BE2C (cell line): ENCODE measurements at regions not wholly inside any gene's neighbourhood (a gene's known extent, or its start where the extent isn't known, plus 50 kb on each side); places are given as distances from the start of the nearest gene placed in this dataset.
"Not testable (repeated sequence)": the region's sequence is repeated elsewhere in the genome, so short reads cannot be mapped to it uniquely, and the experiment has no call there.

Source experiments
- DNase-seq: peaks from one replicate; pipeline ENCODE4 v3.0.0-alpha.2; 2020
- H3K27me3 ChIP-seq: fragments of 250-450 bp; sonication (Bioruptor Pico); 2 replicates; pipeline ENCODE4 v1.5.1; 2020; ENCODE audit warnings: mild to moderate bottlenecking
- H3K36me3 ChIP-seq: fragments of 250-450 bp; sonication (Bioruptor Pico); 2 replicates; pipeline ENCODE4 v1.5.1; 2020; ENCODE audit warnings: mild to moderate bottlenecking
- H3K4me1 ChIP-seq: fragments of 250-450 bp; sonication (Bioruptor Pico); 2 replicates; pipeline ENCODE4 v1.5.1; 2020
- H3K4me3 ChIP-seq: 2 replicates; pipeline ENCODE4 v1.5.1; 2011; ENCODE audit warnings: low read depth, low read length
- H3K9me3 ChIP-seq: fragments of 250-450 bp; sonication (Bioruptor Pico); 2 replicates; pipeline ENCODE4 v1.5.1; 2020
- CTCF ChIP-seq: IDR thresholded peaks from 2 replicates; pipeline ENCODE4 v1.5.1; 2012; ENCODE audit warnings: mild to moderate bottlenecking, low read depth, low read length

DNA sequence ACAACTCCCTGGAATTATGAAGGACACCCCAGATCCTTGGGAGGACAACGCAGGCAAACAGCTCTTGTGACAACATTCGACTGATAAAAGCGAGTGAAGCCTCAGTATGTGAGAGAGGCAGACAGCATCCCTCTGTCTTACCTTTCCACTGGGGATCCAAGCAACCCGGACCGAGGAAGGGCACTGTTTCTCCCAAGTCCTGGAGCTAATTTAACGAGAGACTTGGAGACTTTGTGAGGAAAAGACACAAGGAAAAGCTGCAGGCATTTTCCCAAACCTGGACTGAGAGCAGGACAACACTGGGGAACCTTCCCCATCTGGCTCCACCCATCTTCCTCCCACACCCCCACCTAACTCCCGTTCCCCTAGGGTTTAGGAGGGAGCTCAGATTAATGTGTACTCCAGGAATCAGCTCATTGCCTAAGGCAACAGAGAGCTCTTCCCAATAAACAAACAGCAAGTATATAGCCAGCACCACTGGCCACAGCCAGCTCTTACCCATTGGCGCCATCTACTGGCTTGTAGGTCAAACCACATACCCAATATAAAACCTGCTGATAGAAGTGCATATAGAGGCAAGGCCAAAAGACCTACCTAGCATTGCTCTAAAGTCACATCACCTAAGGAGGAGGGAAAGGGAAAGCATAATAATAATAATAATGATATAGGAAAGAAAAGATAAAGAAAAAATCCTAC is 76.7 kb upstream of the NEK3 start:
- not testable (repeated sequence) for H3K27me3 ChIP-seq, H3K36me3 ChIP-seq, H3K4me1 ChIP-seq, H3K4me3 ChIP-seq, H3K9me3 ChIP-seq
- peak; percentile 43 for TF ChIP-seq CTCF
- DNase-seq: peak; percentile 49

- H3K4me3 ChIP-seq, H3K4me1 ChIP-seq, H3K9me3 ChIP-seq, DNase-seq, H3K36me3 ChIP-seq, H3K27me3 ChIP-seq: not testable (repeated sequence)
These were observed 75.5 kb upstream of the NEK3 start for GRCh38 chr13:52234928-52235327.

- H3K4me3 ChIP-seq, H3K27me3 ChIP-seq, DNase-seq, H3K9me3 ChIP-seq, H3K36me3 ChIP-seq, H3K4me1 ChIP-seq: not testable (repeated sequence)
These were observed 63.7 kb upstream of the NEK3 start for GRCh38 chr13:52223063-52223462.

DNA sequence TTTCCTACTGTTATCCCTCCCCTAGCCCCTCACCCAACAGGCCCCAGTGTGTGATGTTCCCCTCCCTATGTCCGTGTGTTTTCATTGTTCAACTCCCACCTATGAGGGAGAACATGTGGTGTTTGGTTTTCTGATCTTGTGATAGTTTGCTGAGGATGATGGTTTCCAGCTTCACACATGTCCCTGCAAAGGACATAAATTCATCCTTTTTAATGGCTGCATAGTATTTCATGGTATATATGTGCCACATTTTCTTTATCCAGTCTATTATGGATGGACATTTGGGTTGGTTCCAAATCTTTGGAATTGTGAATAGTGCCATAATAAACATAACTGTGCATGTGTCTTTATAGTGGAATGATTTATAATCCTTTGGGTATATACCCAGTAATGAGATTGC is 54.5 kb upstream of the NEK3 start:
- not testable (repeated sequence) for H3K4me1 ChIP-seq, H3K9me3 ChIP-seq, H3K36me3 ChIP-seq, H3K4me3 ChIP-seq, DNase-seq, H3K27me3 ChIP-seq

DNA sequence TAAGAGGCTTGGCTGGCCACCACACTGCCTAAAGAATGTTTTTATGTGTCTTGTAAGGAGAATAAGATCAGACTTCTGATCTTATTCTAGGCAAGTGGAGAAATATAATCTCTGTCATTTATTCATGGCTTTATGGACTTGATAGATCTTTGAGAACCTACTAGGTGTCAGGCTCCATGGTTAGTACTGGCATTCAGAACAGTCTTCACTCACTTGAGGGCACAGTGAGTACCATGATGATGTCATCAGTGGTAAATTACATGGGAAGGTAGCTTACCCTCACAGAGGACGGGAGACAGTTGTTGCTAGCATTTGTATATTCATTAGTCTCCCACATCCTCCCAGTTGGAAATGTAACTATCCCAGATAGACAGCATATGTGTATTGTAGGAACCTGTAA is 53.5 kb upstream of the NEK3 start:
- H3K27me3 ChIP-seq, H3K9me3 ChIP-seq, H3K36me3 ChIP-seq, H3K4me3 ChIP-seq, DNase-seq, H3K4me1 ChIP-seq: not testable (repeated sequence)

- not testable (repeated sequence) for H3K4me3 ChIP-seq, DNase-seq, H3K36me3 ChIP-seq, H3K27me3 ChIP-seq, H3K9me3 ChIP-seq, H3K4me1 ChIP-seq
These were observed 52.0 kb upstream of the NEK3 start for GRCh38 chr13:52211416-52211776.

DNA sequence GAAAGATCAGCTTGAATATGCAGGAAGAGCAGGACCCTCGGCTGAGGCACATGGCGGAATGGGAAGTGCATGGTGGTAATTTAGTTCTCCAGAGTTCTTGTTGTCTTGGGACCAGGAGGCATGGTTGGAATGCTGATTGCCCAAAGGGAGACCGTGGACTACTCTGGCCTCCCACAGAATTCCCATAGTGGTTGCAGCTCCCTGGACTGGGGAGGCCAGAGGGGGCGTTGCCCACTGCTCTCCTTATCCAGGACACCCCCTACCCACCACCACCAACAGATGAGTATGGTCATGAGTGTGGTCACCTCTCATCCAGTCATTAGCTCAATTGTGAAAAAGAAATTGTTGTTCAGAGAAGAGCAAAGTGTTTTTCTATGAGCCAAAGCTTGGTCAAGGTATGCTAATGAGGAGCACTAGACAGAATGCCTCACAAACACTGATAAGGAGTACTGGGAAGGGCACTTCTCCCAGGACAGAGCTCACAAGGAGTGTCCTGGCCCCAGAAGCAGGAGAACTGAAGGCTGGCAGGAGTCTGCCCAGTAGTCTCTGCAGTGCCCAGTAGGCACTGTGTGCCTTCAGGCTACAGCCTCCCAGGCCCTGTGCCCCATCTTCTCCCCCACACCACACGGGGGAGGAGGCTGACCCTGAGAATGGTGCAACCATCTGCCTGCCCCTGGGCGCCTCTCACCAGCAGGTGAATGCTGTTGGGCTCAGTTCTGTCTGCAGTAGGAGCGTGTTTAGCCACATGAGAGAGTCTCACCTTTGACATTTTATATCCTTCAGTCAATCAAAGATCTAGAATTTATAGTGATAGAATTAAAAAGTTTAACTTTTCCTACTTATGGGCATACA is 51.4 kb upstream of the NEK3 start:
- not testable (repeated sequence) for H3K27me3 ChIP-seq, H3K36me3 ChIP-seq, H3K4me1 ChIP-seq, H3K4me3 ChIP-seq, DNase-seq, H3K9me3 ChIP-seq
